B cell (primary cell): ENCODE measurements at regions not wholly inside any gene's neighbourhood (a gene's known extent, or its start where the extent isn't known, plus 50 kb on each side); places are given as distances from the start of the nearest gene placed in this dataset.

Experiments
- ATAC-seq: fragments of 200-7000 bp; cut with Tn5 transposase; one replicate; pipeline ENCODE4 v1.10.0; 2021; ENCODE audit warnings: low read depth, mild to moderate bottlenecking, moderate number of reproducible peaks, moderate library complexity
- CTCF ChIA-PET: fragments of 350-600 bp; sonication (Branson Sonifier 250); formaldehyde crosslinking; loops from one replicate; lab custom pipeline; 2021; ENCODE audit warnings: antibody characterized with exemption, inconsistent platforms; lab: Charles Lee
- POLR2A ChIA-PET: fragments of 350-600 bp; sonication (Branson Sonifier 250); formaldehyde crosslinking; loops from one replicate; lab custom pipeline; 2021; ENCODE audit warnings: antibody characterized with exemption; lab: Charles Lee
- DNase-seq: peaks from one replicate; pipeline ENCODE4 v3.0.0; 2013
- H2AFZ ChIP-seq: 2 replicates; pipeline ENCODE4 v1.6.1; 2012; ENCODE audit warnings: mild to moderate bottlenecking, low read depth, low read length; ENCODE audit not compliant: insufficient read depth, poor library complexity, severe bottlenecking
- H3K27ac ChIP-seq, 2 donors: 1 replicate in 1 of 2; 2 replicates in 1 of 2; pipeline ENCODE4 v1.5.1; 2012 to 2013; ENCODE audit warnings: low read length in 2 of 2, mild to moderate bottlenecking in 2 of 2, moderate library complexity in 1 of 2
- H3K27me3 ChIP-seq, 4 experiments: fragments of 200-600 bp in 1 of 4; sonication (generic) in 1 of 4; replicated peaks in 1 of 4; 1 replicate in 2 of 4; 2 replicates in 2 of 4; pipeline versions ENCODE4 v1.6.1 to v1.7.0; 2013 to 2016; ENCODE audit warnings: low read length in 3 of 4, mild to moderate bottlenecking in 2 of 4, mixed read lengths in 1 of 4, moderate library complexity in 1 of 4; ENCODE audit not compliant: insufficient read depth in 4 of 4, control insufficient read depth in 3 of 4; ENCODE audit errors: control extremely low read depth in 1 of 4
- H3K36me3 ChIP-seq, 2 experiments: replicated peaks in 1 of 2; 1 replicate in 1 of 2; 2 replicates in 1 of 2; pipeline versions ENCODE4 v1.6.1 to v1.7.1; 2013; ENCODE audit warnings: low read length in 1 of 2; ENCODE audit not compliant: insufficient read depth in 2 of 2, control insufficient read depth in 1 of 2; ENCODE audit errors: control extremely low read depth in 1 of 2, extremely low read depth in 1 of 2
- H3K4me1 ChIP-seq, 2 donors: fragments of 200-600 bp in 1 of 2; sonication (generic) in 1 of 2; 1 replicate in 1 of 2; 2 replicates in 1 of 2; pipeline versions ENCODE4 v1.5.1 to v1.6.1; 2013 to 2017; ENCODE audit warnings: low read length in 2 of 2; ENCODE audit not compliant: control insufficient read depth in 2 of 2, insufficient read depth in 2 of 2
- H3K4me2 ChIP-seq: replicated peaks from 2 replicates; pipeline ENCODE3; 2012; ENCODE audit warnings: mild to moderate bottlenecking, low read depth, low read length; ENCODE audit not compliant: poor library complexity, severe bottlenecking
- H3K4me3 ChIP-seq, 5 experiments: fragments of 200-600 bp in 1 of 5; sonication (generic) in 1 of 5; 1 replicate in 3 of 5; 2 replicates in 2 of 5; pipeline versions ENCODE4 v1.5.1 to v1.7.0; 2011 to 2016; ENCODE audit warnings: low read length in 4 of 5, mild to moderate bottlenecking in 4 of 5, low read depth in 2 of 5, control low read depth in 1 of 5, moderate library complexity in 1 of 5; ENCODE audit not compliant: insufficient read depth in 1 of 5; ENCODE audit errors: control extremely low read depth in 1 of 5, extremely low read depth in 1 of 5
- H3K79me2 ChIP-seq: fragments of 200-600 bp; sonication (generic); one replicate; pipeline ENCODE4 v1.6.0; 2016; ENCODE audit warnings: low read length; ENCODE audit not compliant: control insufficient read depth, insufficient read depth
- H3K9ac ChIP-seq: fragments of 200-600 bp; sonication (generic); 2 replicates; pipeline ENCODE4 v1.6.1; 2017; ENCODE audit warnings: mild to moderate bottlenecking, low read length, moderate library complexity
- H3K9me3 ChIP-seq, 3 donors: one replicate each; pipeline versions ENCODE4 v1.6.1 to v1.7.1; 2013; ENCODE audit warnings: low read length in 2 of 3; ENCODE audit not compliant: control insufficient read depth in 2 of 3, insufficient read depth in 1 of 3; ENCODE audit errors: control extremely low read depth in 1 of 3
- H4K20me1 ChIP-seq: 2 replicates; pipeline ENCODE4 v1.6.0; 2012; ENCODE audit warnings: mild to moderate bottlenecking, low read length; ENCODE audit not compliant: insufficient read depth, control insufficient read depth, poor library complexity, severe bottlenecking
- H3K27ac Mint-ChIP-seq: one replicate; pipeline ENCODE4 v1.8.0; 2021; ENCODE audit warnings: mixed read lengths
- H3K27me3 Mint-ChIP-seq: one replicate; pipeline ENCODE4 v1.8.0; 2021; ENCODE audit warnings: mixed read lengths
- H3K4me1 Mint-ChIP-seq: one replicate; pipeline ENCODE4 v1.8.0; 2021; ENCODE audit warnings: mixed read lengths
- H3K4me3 Mint-ChIP-seq: one replicate; pipeline ENCODE4 v1.8.0; 2021; ENCODE audit warnings: mixed read lengths
- H3K9me3 Mint-ChIP-seq: one replicate; pipeline ENCODE4 v1.8.0; 2022; ENCODE audit warnings: mixed read lengths; ENCODE audit not compliant: insufficient read depth
- CTCF ChIP-seq: fragments of 200-600 bp; IDR thresholded peaks from one replicate; pipeline ENCODE4 v1.8.0; 2022; ENCODE audit warnings: antibody characterized with exemption, mild to moderate bottlenecking
- EZH2 ChIP-seq: IDR thresholded peaks from 2 replicates; pipeline ENCODE4 v1.6.1; 2012; ENCODE audit warnings: borderline replicate concordance, low read depth, mild to moderate bottlenecking, moderate library complexity, low read length; ENCODE audit not compliant: insufficient read depth, poor library complexity, severe bottlenecking
- WGBS: methylation state at CpG from one replicate; pipeline ENCODE4 v1.1.5; 2013; ENCODE audit warnings: missing lambda C conversion rate; ENCODE audit not compliant: insufficient coverage; 5-methylcytosine and 5-hydroxymethylcytosine counted together
- intact Hi-C: fragments of 100-400 bp; cut with micrococcal nuclease; formaldehyde crosslinking; loops from one replicate; pipeline ENCODE4 v1.10.0; 2022

GRCh38 chr14:101049511-101049910 lies 146.0 kb upstream of the RTL1 start:
- TF ChIP-seq EZH2 (no peak), CTCF (no peak)
- Histone ChIP-seq H3K4me3 (no peak overlapping the region), H3K36me3 (no peaks in the 10 kb centered on the region), H3K9me3 (peaks cover 0 to 42% (median 0%) of the 10 kb centered on the region in 3 donors), H3K79me2 (no peaks in the 10 kb centered on the region), H3K4me2 (no peak overlapping the region), H3K27ac (no peak overlapping the region), H3K27me3 (no peaks in the 10 kb centered on the region), H3K9ac (no peak overlapping the region), H2AFZ (no peak overlapping the region), H3K4me1 (no peaks in the 10 kb centered on the region), H4K20me1 (no peaks in the 10 kb centered on the region)
- 87% methylated on average over 8 of the region's 12 CpGs for WGBS
- Mint-ChIP-seq H3K27ac (no peak overlapping the region), H3K4me3 (no peak overlapping the region), H3K9me3 (no peaks in the 10 kb centered on the region), H3K27me3 (no peaks in the 10 kb centered on the region), H3K4me1 (no peaks in the 10 kb centered on the region)
- ATAC-seq (no peak), DNase-seq (no peak)
- ChIA-PET CTCF (no interaction called here), POLR2A (no interaction called here)
- intact Hi-C loops: no loop called here

GRCh38 chr14:101049942-101050341 lies 146.4 kb upstream of the RTL1 start:
- no peaks in the 10 kb centered on the region for H4K20me1 ChIP-seq
- no peaks in the 10 kb centered on the region for H3K27me3 Mint-ChIP-seq
- peaks cover 0 to 42% (median 0%) of the 10 kb centered on the region in 3 donors for H3K9me3 ChIP-seq
- no peaks in the 10 kb centered on the region for H3K4me1 Mint-ChIP-seq
- ChIA-PET POLR2A (no interaction called here), CTCF (no interaction called here)
- H3K9ac ChIP-seq: no peak overlapping the region
- WGBS: 85% methylated on average over 5 of the region's 6 CpGs
- no peak for ATAC-seq
- no peak overlapping the region for H3K4me3 Mint-ChIP-seq
- no peak overlapping the region for H3K27ac ChIP-seq
- H3K9me3 Mint-ChIP-seq: no peaks in the 10 kb centered on the region
- H3K4me1 ChIP-seq: no peaks in the 10 kb centered on the region
- TF ChIP-seq EZH2: no peak
- TF ChIP-seq CTCF: no peak
- no peaks in the 10 kb centered on the region for H3K27me3 ChIP-seq
- no peak for DNase-seq
- H3K79me2 ChIP-seq: no peaks in the 10 kb centered on the region
- intact Hi-C loops: no loop called here
- no peaks in the 10 kb centered on the region for H3K36me3 ChIP-seq
- no peak overlapping the region for H3K4me3 ChIP-seq
- H3K4me2 ChIP-seq: no peak overlapping the region
- no peak overlapping the region for H2AFZ ChIP-seq
- no peak overlapping the region for H3K27ac Mint-ChIP-seq
